LNCaP clone FGC (cell line): ENCODE measurements at regions not wholly inside any gene's neighbourhood (a gene's known extent, or its start where the extent isn't known, plus 50 kb on each side); places are given as distances from the start of the nearest gene placed in this dataset.

Experiments used
- DNase-seq: peaks from one replicate; pipeline ENCODE4 v3.0.0-alpha.2; 2011; ENCODE audit warnings: low read depth
- H3K4me3 ChIP-seq: 2 replicates; pipeline ENCODE4 v1.5.1; 2011; ENCODE audit warnings: mild to moderate bottlenecking, low read depth, low read length, control low read depth
- CTCF ChIP-seq: IDR thresholded peaks from 2 replicates; pipeline ENCODE4 v1.5.1; 2012; ENCODE audit warnings: mild to moderate bottlenecking; ENCODE audit not compliant: control insufficient read depth, insufficient read depth; ENCODE audit errors: extremely low read depth

- no peak for DNase-seq
- H3K4me3 ChIP-seq = no peak overlapping the region
- no peak for TF ChIP-seq CTCF
Measured at GRCh38 chr7:17206349-17206905, 92.0 kb upstream of the AHR start.

- TF ChIP-seq CTCF = no peak
- DNase-seq = no peak
- H3K4me3 ChIP-seq = no peak overlapping the region
Measured at GRCh38 chr7:17207220-17207619, 91.2 kb upstream of the AHR start.

GRCh38 chr7:17209101-17209500, 89.4 kb upstream of the AHR start:
- no peak overlapping the region for H3K4me3 ChIP-seq
- no peak for TF ChIP-seq CTCF
- DNase-seq = no peak

GRCh38 chr7:17211307-17211836, 87.1 kb upstream of the AHR start:
- no peak overlapping the region for H3K4me3 ChIP-seq
- TF ChIP-seq CTCF = no peak
- DNase-seq = no peak

- no peak overlapping the region for H3K4me3 ChIP-seq
- TF ChIP-seq CTCF = no peak
- DNase-seq = no peak
Measured at GRCh38 chr7:17212188-17212587, 86.3 kb upstream of the AHR start.

GRCh38 chr7:17227766-17228490, 70.5 kb upstream of the AHR start:
- no peak for TF ChIP-seq CTCF
- H3K4me3 ChIP-seq = no peak overlapping the region
- DNase-seq = no peak
